ENCODE measurements at regions not wholly inside any gene's neighbourhood (a gene's known extent, or its start where the extent isn't known, plus 50 kb on each side); places are given as distances from the start of the nearest gene placed in this dataset.

DNA sequence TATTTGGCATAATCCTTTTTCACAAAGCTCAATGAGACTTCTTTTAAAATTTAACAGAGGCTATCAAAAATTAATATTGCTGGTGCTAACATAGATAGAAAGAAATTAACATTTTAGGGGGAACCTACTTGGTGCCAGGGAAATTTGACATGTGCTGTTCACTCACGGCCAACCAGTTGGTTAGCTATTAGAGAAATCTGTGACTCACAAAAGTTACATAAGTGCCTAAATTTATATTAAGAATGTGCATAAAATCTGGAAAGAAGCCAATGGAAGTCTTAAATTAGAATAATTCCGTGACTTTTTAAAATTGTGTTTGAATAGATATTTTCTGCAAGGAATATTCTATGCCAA, 184.3 kb upstream of the MAP2 start:
- TF ChIP-seq, protein P1, sequence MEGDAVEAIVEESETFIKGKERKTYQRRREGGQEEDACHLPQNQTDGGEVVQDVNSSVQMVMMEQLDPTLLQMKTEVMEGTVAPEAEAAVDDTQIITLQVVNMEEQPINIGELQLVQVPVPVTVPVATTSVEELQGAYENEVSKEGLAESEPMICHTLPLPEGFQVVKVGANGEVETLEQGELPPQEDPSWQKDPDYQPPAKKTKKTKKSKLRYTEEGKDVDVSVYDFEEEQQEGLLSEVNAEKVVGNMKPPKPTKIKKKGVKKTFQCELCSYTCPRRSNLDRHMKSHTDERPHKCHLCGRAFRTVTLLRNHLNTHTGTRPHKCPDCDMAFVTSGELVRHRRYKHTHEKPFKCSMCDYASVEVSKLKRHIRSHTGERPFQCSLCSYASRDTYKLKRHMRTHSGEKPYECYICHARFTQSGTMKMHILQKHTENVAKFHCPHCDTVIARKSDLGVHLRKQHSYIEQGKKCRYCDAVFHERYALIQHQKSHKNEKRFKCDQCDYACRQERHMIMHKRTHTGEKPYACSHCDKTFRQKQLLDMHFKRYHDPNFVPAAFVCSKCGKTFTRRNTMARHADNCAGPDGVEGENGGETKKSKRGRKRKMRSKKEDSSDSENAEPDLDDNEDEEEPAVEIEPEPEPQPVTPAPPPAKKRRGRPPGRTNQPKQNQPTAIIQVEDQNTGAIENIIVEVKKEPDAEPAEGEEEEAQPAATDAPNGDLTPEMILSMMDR (IDR thresholded peaks at IDR 0.05; ENCODE audit: low read depth, low read length, poor library complexity, severe bottlenecking), result no peak
- TF ChIP-seq EZH2phosphoT487 (IDR thresholded peaks at IDR 0.05; ENCODE audit: borderline replicate concordance, low read length), result no peak
